ENCODE measurements at regions not wholly inside any gene's neighbourhood (a gene's known extent, or its start where the extent isn't known, plus 50 kb on each side); places are given as distances from the start of the nearest gene placed in this dataset.

DNA sequence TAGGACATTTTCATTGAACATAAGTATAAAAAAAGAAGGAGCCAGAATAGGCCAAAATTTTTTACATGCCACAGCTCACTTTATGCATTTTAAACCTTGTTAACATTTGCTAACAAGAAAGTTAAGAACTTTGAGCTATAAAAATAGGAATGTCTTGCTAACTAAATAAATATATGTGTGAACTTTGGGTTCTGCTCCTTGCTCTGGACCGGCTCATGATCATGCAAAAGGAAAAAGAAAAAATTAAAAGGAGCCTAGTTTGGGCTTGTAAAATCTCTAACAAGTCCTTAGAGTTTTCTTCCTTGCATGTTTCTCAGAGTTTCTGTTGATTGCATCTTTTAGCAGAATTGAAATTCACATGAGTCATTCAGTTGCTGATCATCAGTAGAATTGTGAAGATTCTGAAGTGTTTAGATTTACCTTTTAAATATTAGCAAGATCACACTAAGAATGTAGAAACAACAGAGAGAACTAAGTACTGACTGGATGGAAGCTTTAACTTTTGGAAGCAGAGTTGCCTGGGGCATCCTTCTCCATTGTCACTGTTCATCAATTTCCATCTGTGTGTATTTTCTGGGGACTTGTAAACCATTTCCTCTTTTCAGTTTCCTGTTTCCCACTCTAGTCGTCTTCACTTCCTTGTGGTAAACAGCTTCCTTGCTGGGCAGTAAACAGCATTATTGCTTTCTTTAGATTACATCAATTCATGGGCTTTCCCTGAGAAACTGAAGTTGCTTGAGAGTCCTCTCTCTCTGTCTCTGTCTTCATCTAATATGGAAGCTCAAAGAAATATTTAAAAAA lies 458.4 kb upstream of the BTBD3 start:
- TF ChIP-seq RARB (CRISPR knock-in tag; IDR thresholded peaks at IDR 0.05), result no peak
- no peak for TF ChIP-seq PATZ1 (CRISPR knock-in tag; IDR thresholded peaks at IDR 0.05; ENCODE audit: borderline replicate concordance)
- no peak for TF ChIP-seq PPARA (CRISPR knock-in tag; IDR thresholded peaks at IDR 0.05; ENCODE audit: borderline replicate concordance)
- TF ChIP-seq TOX (CRISPR knock-in tag; IDR thresholded peaks at IDR 0.05; ENCODE audit: borderline replicate concordance), result no peak
- TF ChIP-seq OSR1 (CRISPR knock-in tag; IDR thresholded peaks at IDR 0.05), result no peak
